SK-N-SH (cell line): ENCODE measurements at regions not wholly inside any gene's neighbourhood (a gene's known extent, or its start where the extent isn't known, plus 50 kb on each side); places are given as distances from the start of the nearest gene placed in this dataset.

Source experiments
- CTCF ChIA-PET: fragments of 300-600, 350-600 bp; formaldehyde crosslinking; extraction: SDS; loops from one replicate; lab custom pipeline; 2021; lab: Yijun Ruan, JAX
- POLR2A ChIA-PET: fragments of 350-600 bp; sonication (Branson Sonifier 250); formaldehyde crosslinking; extraction: SDS; loops from one replicate; lab custom pipeline; 2020; ENCODE audit warnings: antibody characterized with exemption, inconsistent platforms; lab: Yijun Ruan, JAX
- DNase-seq: peaks from one replicate; pipeline ENCODE4 v3.0.0; 2012
- H2AFZ ChIP-seq: fragments of 200-600 bp; sonication (generic); 2 replicates; pipeline ENCODE4 v1.8.1; 2016; ENCODE audit warnings: antibody characterized with exemption, mild to moderate bottlenecking, low read depth
- H3F3A ChIP-seq: fragments of 200-600 bp; sonication (generic); replicated peaks from 2 replicates; pipeline ENCODE3; 2016; ENCODE audit warnings: antibody characterized with exemption, mild to moderate bottlenecking; ENCODE audit not compliant: insufficient read depth
- H3K27ac ChIP-seq, 2 experiments: fragments of 200-500 bp in 1 of 2; fragments of 200-600 bp in 1 of 2; sonication (Bioruptor generic) in 1 of 2; sonication (generic), shearing (Covaris generic) in 1 of 2; 2 replicates each; pipeline versions ENCODE4 v1.5.1 to v1.6.1; 2014 to 2016; ENCODE audit warnings: low read depth in 2 of 2, inconsistent platforms in 1 of 2, low read length in 1 of 2, mild to moderate bottlenecking in 1 of 2, mixed read lengths in 1 of 2
- H3K27me3 ChIP-seq: fragments of 200-600 bp; sonication (generic), shearing (Covaris generic); 2 replicates; pipeline ENCODE4 v1.6.1; 2016; ENCODE audit warnings: mixed run types; ENCODE audit not compliant: insufficient read depth
- H3K36me3 ChIP-seq, 2 experiments: fragments of 200-500 bp in 1 of 2; fragments of 200-600 bp in 1 of 2; sonication (Bioruptor generic) in 1 of 2; sonication (generic) in 1 of 2; replicated peaks in 1 of 2; 2 replicates each; pipeline versions ENCODE3 to v1.5.1; 2014 to 2016; ENCODE audit warnings: low read length in 1 of 2, mild to moderate bottlenecking in 1 of 2; ENCODE audit not compliant: insufficient read depth in 2 of 2, control insufficient read depth in 1 of 2
- H3K4me1 ChIP-seq, 2 experiments: fragments of 200-500 bp in 1 of 2; fragments of 200-600 bp in 1 of 2; sonication (Bioruptor generic) in 1 of 2; sonication (generic), shearing (Covaris generic) in 1 of 2; 2 replicates each; pipeline versions ENCODE4 v1.5.1 to v1.6.1; 2014 to 2016; ENCODE audit warnings: low read depth in 1 of 2, low read length in 1 of 2, mixed run types in 1 of 2; ENCODE audit not compliant: insufficient read depth in 2 of 2, control insufficient read depth in 1 of 2
- H3K4me2 ChIP-seq: fragments of 200-600 bp; sonication (generic), shearing (Covaris generic); 2 replicates; pipeline ENCODE4 v1.6.1; 2017; ENCODE audit warnings: mixed run types
- H3K4me3 ChIP-seq, 2 experiments: fragments of 200-500 bp in 1 of 2; fragments of 200-600 bp in 1 of 2; sonication (Bioruptor generic) in 1 of 2; sonication (generic), shearing (Covaris generic) in 1 of 2; 2 replicates each; pipeline versions ENCODE4 v1.5.1 to v1.8.1; 2014 to 2016; ENCODE audit warnings: low read depth in 2 of 2, inconsistent platforms in 1 of 2, low read length in 1 of 2, mild to moderate bottlenecking in 1 of 2, mixed read lengths in 1 of 2, moderate library complexity in 1 of 2
- H3K79me2 ChIP-seq: fragments of 200-600 bp; sonication (generic); 2 replicates; pipeline ENCODE4 v1.8.1; 2017; ENCODE audit warnings: mild to moderate bottlenecking; ENCODE audit not compliant: insufficient read depth
- H3K9ac ChIP-seq: fragments of 200-600 bp; sonication (generic); 2 replicates; pipeline ENCODE4 v1.6.1; 2017; ENCODE audit warnings: mixed run types
- H3K9me2 ChIP-seq: fragments of 200-600 bp; sonication (generic); 2 replicates; pipeline ENCODE4 v1.6.1; 2017; ENCODE audit warnings: mixed run types
- H3K9me3 ChIP-seq: fragments of 200-600 bp; sonication (generic); 2 replicates; pipeline ENCODE4 v1.6.1; 2017; ENCODE audit warnings: mixed run types, mild to moderate bottlenecking, moderate library complexity
- H4K20me1 ChIP-seq: fragments of 200-600 bp; sonication (generic); 2 replicates; pipeline ENCODE4 v1.6.1; 2017; ENCODE audit warnings: mild to moderate bottlenecking, mixed run types; ENCODE audit not compliant: insufficient read depth
- CTCF ChIP-seq: fragments of 200-600 bp; sonication (generic); IDR thresholded peaks from 2 replicates; pipeline ENCODE4 v1.6.1; 2017; ENCODE audit warnings: antibody characterized with exemption, mild to moderate bottlenecking, moderate library complexity
- FOSL2 ChIP-seq: IDR thresholded peaks from 2 replicates; pipeline ENCODE4 v1.4.0; 2012; ENCODE audit warnings: low read depth, mild to moderate bottlenecking, moderate library complexity, borderline replicate concordance
- FOXJ3 ChIP-seq: sonication (generic); formaldehyde crosslinking; IDR thresholded peaks from 2 replicates; pipeline ENCODE4 v1.5.1; 2020; ENCODE audit warnings: mild to moderate bottlenecking, missing genetic modification reagents
- FOXM1 ChIP-seq: IDR thresholded peaks from 2 replicates; pipeline ENCODE4 v1.4.0; 2012; ENCODE audit warnings: low read depth, mild to moderate bottlenecking
- GATA2 ChIP-seq: sonication (generic); formaldehyde crosslinking; IDR thresholded peaks from 2 replicates; pipeline ENCODE4 v1.5.0; 2020; ENCODE audit warnings: mild to moderate bottlenecking, missing genetic modification reagents
- JUND ChIP-seq: IDR thresholded peaks from 2 replicates; pipeline ENCODE4 v1.4.0; 2012
- MEF2A ChIP-seq: IDR thresholded peaks from 2 replicates; pipeline ENCODE4 v1.4.0; 2012; ENCODE audit warnings: low read depth, borderline replicate concordance
- NFIC ChIP-seq: IDR thresholded peaks from 2 replicates; pipeline ENCODE4 v1.4.0; 2012; ENCODE audit warnings: borderline replicate concordance
- NRF1 ChIP-seq: IDR thresholded peaks from 2 replicates; pipeline ENCODE4 v1.6.1; 2012; ENCODE audit warnings: low read depth, mild to moderate bottlenecking, low read length
- RAD21 ChIP-seq: IDR thresholded peaks from 2 replicates; pipeline ENCODE4 v1.6.1; 2012; ENCODE audit warnings: mild to moderate bottlenecking, low read length
- RCOR1 ChIP-seq: fragments of 150-350 bp; IDR thresholded peaks from 2 replicates; pipeline ENCODE4 v1.6.1; 2017; ENCODE audit warnings: antibody characterized with exemption, low read length
- SMC3 ChIP-seq: IDR thresholded peaks from 2 replicates; pipeline ENCODE4 v1.6.1; 2012; ENCODE audit warnings: low read depth, low read length, improper control_type of control experiment
- TAF1 ChIP-seq: IDR thresholded peaks from 2 replicates; pipeline ENCODE4 v1.6.1; 2012; ENCODE audit warnings: low read depth, mild to moderate bottlenecking, low read length, moderate library complexity, borderline replicate concordance
- TEAD4 ChIP-seq: IDR thresholded peaks from 2 replicates; pipeline ENCODE4 v1.4.0; 2012; ENCODE audit warnings: mild to moderate bottlenecking, borderline replicate concordance; ENCODE audit not compliant: insufficient read depth
- USF1 ChIP-seq: IDR thresholded peaks from 2 replicates; pipeline ENCODE4 v1.4.0; 2012; ENCODE audit warnings: low read depth, borderline replicate concordance
- USF2 ChIP-seq: fragments of 150-350 bp; IDR thresholded peaks from 2 replicates; pipeline ENCODE4 v1.6.1; 2017; ENCODE audit warnings: antibody characterized with exemption, low read length, low read depth, borderline replicate concordance

- TF ChIP-seq TAF1 (peak; percentile 21; the same call in 1 of the 2 replicates), SMC3 (no peak), JUND (peak; percentile 95), USF1 (no peak), USF2 (no peak), TEAD4 (peak; percentile 92), FOXM1 (peak; percentile 88; the same call in 1 of the 2 replicates), FOSL2 (peak; percentile 92), NFIC (peak; percentile 99), FOXJ3 (no peak), RAD21 (no peak)
- TF ChIP-seq, all 33 proteins: peak for 14
Measured at GRCh38 chr1:184866991-184867788, 107.1 kb downstream of the NIBAN1 start (continued).

GRCh38 chr1:184866586-184866985 is 107.7 kb downstream of the NIBAN1 start:
- Histone ChIP-seq H3K9ac (no peak overlapping the region), H3K27me3 (no peaks in the 10 kb centered on the region), H3K4me3 (no peak overlapping the region), H3K4me2 (peak overlapping the region; percentile 47), H3K27ac (peak overlapping the region; percentile 86 to 88), H2AFZ (no peak overlapping the region), H3K9me2 (no peaks in the 10 kb centered on the region), H3K4me1 (peaks cover 7% of the 10 kb centered on the region in 2 experiments; a peak in 2 of 4 replicates), H3F3A (peaks cover 20% of the 10 kb centered on the region), H4K20me1 (no peaks in the 10 kb centered on the region), H3K9me3 (no peaks in the 10 kb centered on the region), H3K36me3 (no peaks in the 10 kb centered on the region), H3K79me2 (no peaks in the 10 kb centered on the region)
- ChIA-PET CTCF (no interaction called here), POLR2A (no interaction called here)
- DNase-seq = no peak
- TF ChIP-seq NRF1 (no peak), CTCF (no peak), RCOR1 (no peak), GATA2 (CRISPR knock-in tag) (no peak), SMC3 (no peak), MEF2A (no peak)
